ENCODE measurements at regions not wholly inside any gene's neighbourhood (a gene's known extent, or its start where the extent isn't known, plus 50 kb on each side); places are given as distances from the start of the nearest gene placed in this dataset.

DNA sequence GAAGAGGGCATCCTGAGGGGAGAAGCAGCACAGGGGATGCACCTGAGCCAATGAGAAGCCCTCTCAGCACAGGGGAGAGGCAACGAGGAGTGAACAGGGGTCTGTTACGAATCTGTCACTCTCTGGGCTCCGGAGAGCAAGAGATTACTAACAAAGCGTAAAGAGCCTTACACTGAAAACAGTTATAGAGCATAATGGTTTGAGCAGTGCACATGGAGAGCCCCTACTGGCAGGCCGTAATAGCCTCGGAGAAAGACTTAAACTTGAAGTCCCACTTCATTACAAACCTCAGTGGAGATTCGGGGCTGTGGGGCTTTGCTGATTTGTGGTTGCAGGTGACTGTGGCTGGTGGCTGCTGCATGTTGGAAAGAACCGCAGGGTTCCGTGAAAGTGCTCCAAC is 271.5 kb upstream of the TMC3 start:
- TF ChIP-seq, protein P1, sequence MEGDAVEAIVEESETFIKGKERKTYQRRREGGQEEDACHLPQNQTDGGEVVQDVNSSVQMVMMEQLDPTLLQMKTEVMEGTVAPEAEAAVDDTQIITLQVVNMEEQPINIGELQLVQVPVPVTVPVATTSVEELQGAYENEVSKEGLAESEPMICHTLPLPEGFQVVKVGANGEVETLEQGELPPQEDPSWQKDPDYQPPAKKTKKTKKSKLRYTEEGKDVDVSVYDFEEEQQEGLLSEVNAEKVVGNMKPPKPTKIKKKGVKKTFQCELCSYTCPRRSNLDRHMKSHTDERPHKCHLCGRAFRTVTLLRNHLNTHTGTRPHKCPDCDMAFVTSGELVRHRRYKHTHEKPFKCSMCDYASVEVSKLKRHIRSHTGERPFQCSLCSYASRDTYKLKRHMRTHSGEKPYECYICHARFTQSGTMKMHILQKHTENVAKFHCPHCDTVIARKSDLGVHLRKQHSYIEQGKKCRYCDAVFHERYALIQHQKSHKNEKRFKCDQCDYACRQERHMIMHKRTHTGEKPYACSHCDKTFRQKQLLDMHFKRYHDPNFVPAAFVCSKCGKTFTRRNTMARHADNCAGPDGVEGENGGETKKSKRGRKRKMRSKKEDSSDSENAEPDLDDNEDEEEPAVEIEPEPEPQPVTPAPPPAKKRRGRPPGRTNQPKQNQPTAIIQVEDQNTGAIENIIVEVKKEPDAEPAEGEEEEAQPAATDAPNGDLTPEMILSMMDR (IDR thresholded peaks at IDR 0.05): no peak
- TF ChIP-seq POLR2A (IDR thresholded peaks at IDR 0.05): no peak
- TF ChIP-seq EP300 (IDR thresholded peaks at IDR 0.05): no peak
